PC-9 (cell line): ENCODE measurements at regions not wholly inside any gene's neighbourhood (a gene's known extent, or its start where the extent isn't known, plus 50 kb on each side); places are given as distances from the start of the nearest gene placed in this dataset.
A peak's percentile ranks its signal among the peaks of the same experiment; 100 is the strongest.

Source experiments
- BruUV-seq: library from RNA; stranded (reverse); fragments of 400-500 nt; replicated peaks from 2 replicates; lab custom pipeline; 2021; lab: Mats Ljungman, UMichigan
- CTCF ChIA-PET: fragments of 300-600 bp; sonication (Branson Sonifier 250); formaldehyde crosslinking; loops from one replicate; lab custom pipeline; 2022; ENCODE audit warnings: antibody characterized with exemption; lab: Charles Lee
- POLR2A ChIA-PET: fragments of 300-600 bp; sonication (Branson Sonifier 250); formaldehyde crosslinking; loops from one replicate; lab custom pipeline; 2022; ENCODE audit warnings: antibody characterized with exemption; ENCODE audit not compliant: unreplicated experiment; lab: Charles Lee
- DNase-seq, 2 experiments: peaks; one replicate each; pipeline versions ENCODE4 v3.0.0 to v3.0.0-alpha.2; 2015 to 2022; ENCODE audit warnings: mixed read lengths in 1 of 2
- H2AFZ ChIP-seq: fragments of 200-600 bp; sonication (generic); 2 replicates; pipeline ENCODE4 v1.8.1; 2017; ENCODE audit warnings: antibody characterized with exemption
- H3F3A ChIP-seq: fragments of 200-600 bp; sonication (generic); 2 replicates; pipeline ENCODE4 v1.8.1; 2017; ENCODE audit warnings: antibody characterized with exemption, mild to moderate bottlenecking, low read depth; ENCODE audit not compliant: insufficient read depth
- H3K27ac ChIP-seq: fragments of 200-600 bp; sonication (generic); 2 replicates; pipeline ENCODE4 v1.6.1; 2016; ENCODE audit warnings: mixed run types
- H3K27me3 ChIP-seq: fragments of 200-600 bp; sonication (generic); 2 replicates; pipeline ENCODE4 v1.6.1; 2016; ENCODE audit warnings: low read depth, mixed run types; ENCODE audit not compliant: insufficient read depth
- H3K36me3 ChIP-seq: fragments of 200-600 bp; sonication (generic); 2 replicates; pipeline ENCODE4 v1.6.1; 2016; ENCODE audit warnings: low read depth, mixed run types
- H3K4me1 ChIP-seq: fragments of 200-600 bp; sonication (generic); replicated peaks from 2 replicates; pipeline ENCODE4 v1.6.1; 2016; ENCODE audit warnings: mixed run types; ENCODE audit not compliant: insufficient read depth
- H3K4me2 ChIP-seq: fragments of 200-600 bp; sonication (generic); 2 replicates; pipeline ENCODE4 v1.6.1; 2017; ENCODE audit warnings: mixed run types
- H3K4me3 ChIP-seq: fragments of 200-600 bp; sonication (generic); 2 replicates; pipeline ENCODE4 v1.6.1; 2016; ENCODE audit warnings: mixed run types
- H3K79me2 ChIP-seq: fragments of 200-600 bp; sonication (generic); 2 replicates; pipeline ENCODE4 v1.6.1; 2017; ENCODE audit warnings: low read depth, mixed run types
- H3K9me2 ChIP-seq: fragments of 200-600 bp; sonication (generic); 2 replicates; pipeline ENCODE4 v1.8.1; 2017; ENCODE audit warnings: mild to moderate bottlenecking; ENCODE audit not compliant: insufficient read depth
- H3K9me3 ChIP-seq: fragments of 200-600 bp; sonication (generic); 2 replicates; pipeline ENCODE4 v1.8.1; 2016; ENCODE audit warnings: low read depth; ENCODE audit not compliant: insufficient read depth
- H4K20me1 ChIP-seq: fragments of 200-600 bp; sonication (generic); 2 replicates; pipeline ENCODE4 v1.8.1; 2017; ENCODE audit not compliant: insufficient read depth
- CTCF ChIP-seq: fragments of 200-600 bp; sonication (generic); conservative IDR thresholded peaks from 2 replicates; pipeline ENCODE4 v1.6.1; 2017; ENCODE audit warnings: mixed run types, antibody characterized with exemption, mild to moderate bottlenecking, moderate library complexity
- EZH2 ChIP-seq: fragments of 200-600 bp; sonication (generic); IDR thresholded peaks from 2 replicates; pipeline ENCODE4 v1.8.0; 2017; ENCODE audit warnings: antibody characterized with exemption, low read depth
- intact Hi-C: fragments of 100-400 bp; cut with micrococcal nuclease; formaldehyde crosslinking; loops from one replicate; pipeline ENCODE4 v1.10.0; 2022; ENCODE audit not compliant: unreplicated experiment

DNA sequence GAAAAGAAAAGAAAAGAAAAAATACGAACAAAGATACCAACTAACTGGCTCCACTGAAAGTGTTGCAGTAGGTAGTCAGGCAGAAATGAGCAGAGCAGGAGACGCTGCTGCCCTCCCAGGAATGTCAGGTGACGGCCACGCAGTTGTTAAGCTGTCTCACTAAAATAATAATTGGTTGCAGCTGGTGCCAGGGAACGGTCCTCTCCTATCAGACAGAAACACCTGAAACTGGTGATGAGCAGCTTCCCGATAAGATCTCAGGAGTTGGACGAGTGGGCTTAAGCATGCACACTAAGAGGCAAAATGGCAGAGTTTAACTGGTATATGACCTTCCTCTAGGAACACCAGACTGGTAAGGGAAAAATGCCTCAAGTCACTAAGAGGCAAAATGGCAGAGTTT lies 611.1 kb downstream of the ZEB2 start:
- DNase-seq: no peak
- H3K9me3 ChIP-seq: no peaks in the 10 kb centered on the region
- H3F3A ChIP-seq: no peaks in the 10 kb centered on the region
- ChIA-PET CTCF (no interaction called here), POLR2A (no interaction called here)
- intact Hi-C loops: no loop called here
- BruUV-seq: no TSS peak
- H3K36me3 ChIP-seq: no peaks in the 10 kb centered on the region
- H3K27ac ChIP-seq: no peak overlapping the region
- H3K4me2 ChIP-seq: no peak overlapping the region
- H3K4me3 ChIP-seq: no peak overlapping the region
- no peak for TF ChIP-seq CTCF
- no peaks in the 10 kb centered on the region for H3K79me2 ChIP-seq
- no peaks in the 10 kb centered on the region for H4K20me1 ChIP-seq
- H3K27me3 ChIP-seq: no peaks in the 10 kb centered on the region
- H2AFZ ChIP-seq: 0 out of 2 replicates have a peak overlapping the region, but pooled peaks have one; percentile 11
- no peaks in the 10 kb centered on the region for H3K9me2 ChIP-seq
- no peaks in the 10 kb centered on the region; the same call in 1 of the 2 replicates for H3K4me1 ChIP-seq

DNA sequence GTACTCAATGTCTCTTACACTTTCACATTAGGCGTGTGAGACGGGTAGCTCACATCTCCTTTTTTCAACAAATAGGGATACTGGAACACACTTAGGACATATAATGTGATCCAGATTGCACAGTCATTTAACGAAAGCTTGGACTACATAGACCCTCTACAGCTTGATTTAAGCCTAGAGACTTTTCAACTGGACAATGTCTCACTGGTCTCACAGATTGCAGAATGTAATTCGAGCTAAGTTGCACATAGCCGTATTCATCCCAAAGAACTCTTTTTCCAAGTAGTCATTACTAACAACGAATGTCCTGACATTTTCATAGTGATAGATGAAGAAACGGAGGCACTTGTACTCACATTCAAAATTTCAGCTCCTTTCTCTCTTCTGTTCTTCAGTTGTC lies 612.1 kb downstream of the ZEB2 start:
- Histone ChIP-seq H3K9me2 (no peaks in the 10 kb centered on the region), H3K36me3 (no peaks in the 10 kb centered on the region), H3F3A (no peaks in the 10 kb centered on the region), H3K4me3 (no peak overlapping the region), H3K4me2 (no peak overlapping the region), H3K27me3 (no peaks in the 10 kb centered on the region), H3K9me3 (no peaks in the 10 kb centered on the region), H2AFZ (no peak overlapping the region), H3K4me1 (no peaks in the 10 kb centered on the region; the same call in 1 of the 2 replicates), H3K79me2 (no peaks in the 10 kb centered on the region), H3K27ac (no peak overlapping the region), H4K20me1 (no peaks in the 10 kb centered on the region)
- BruUV-seq: no TSS peak
- CTCF ChIA-PET: interaction anchor here (0.6 kb wide), 1 partner anchor 190 kb away, joined by 7 read pairs; no protein-coding TSS in a partner anchor
- intact Hi-C loops: no loop called here
- no peak for DNase-seq
- no peak for TF ChIP-seq CTCF
- no peak for TF ChIP-seq EZH2
- POLR2A ChIA-PET: no interaction called here

GRCh38 chr2:143906850-143907249 lies 613.1 kb downstream of the ZEB2 start:
- TF ChIP-seq CTCF (no peak), EZH2 (no peak)
- H4K20me1 ChIP-seq: no peaks in the 10 kb centered on the region
- intact Hi-C loops: no loop called here

More at GRCh38 chr2:143906850-143907249, 613.1 kb downstream of the ZEB2 start:
- CTCF ChIA-PET: no interaction called here
- Histone ChIP-seq H3K79me2 (no peaks in the 10 kb centered on the region), H3K27ac (no peak overlapping the region), H3K4me3 (no peak overlapping the region), H3F3A (peaks cover 4% of the 10 kb centered on the region; the same call in 1 of the 2 replicates), H3K9me3 (no peaks in the 10 kb centered on the region), H2AFZ (no peak overlapping the region), H3K36me3 (no peaks in the 10 kb centered on the region), H3K4me1 (peaks cover 4% of the 10 kb centered on the region), H3K4me2 (no peak overlapping the region), H3K27me3 (no peaks in the 10 kb centered on the region), H3K9me2 (no peaks in the 10 kb centered on the region)
- POLR2A ChIA-PET: no interaction called here
- DNase-seq: no peak
- BruUV-seq: no TSS peak
